HG02588 (cell line): ENCODE measurements at regions not wholly inside any gene's neighbourhood (a gene's known extent, or its start where the extent isn't known, plus 50 kb on each side); places are given as distances from the start of the nearest gene placed in this dataset.
"Not testable (repeated sequence)": the region's sequence is repeated elsewhere in the genome, so short reads cannot be mapped to it uniquely, and the experiment has no call there.

Experiments
- ATAC-seq: cut with Tn5 transposase; IDR thresholded peaks from one replicate; pipeline ENCODE4 v1.9.1; 2021; ENCODE audit warnings: mild to moderate bottlenecking, moderate library complexity; ENCODE audit not compliant: unreplicated experiment

- ATAC-seq, result no peak
Observed at GRCh38 chr4:125573368-125573767, 258.6 kb downstream of the FAT4 start.

GRCh38 chr4:125573786-125574185 lies 259.0 kb downstream of the FAT4 start:
- no peak for ATAC-seq

GRCh38 chr4:125582302-125582701 lies 267.5 kb downstream of the FAT4 start:
- ATAC-seq, result no peak

GRCh38 chr4:125590158-125590557 lies 275.4 kb downstream of the FAT4 start:
- no peak for ATAC-seq

- ATAC-seq, result no peak
Observed at GRCh38 chr4:125591290-125591689, 276.5 kb downstream of the FAT4 start.

GRCh38 chr4:125594056-125594602 lies 279.4 kb downstream of the FAT4 start:
- ATAC-seq, result no peak

- not testable (repeated sequence) for ATAC-seq
Observed at GRCh38 chr4:125605926-125606325, 291.2 kb downstream of the FAT4 start.

- ATAC-seq, result no peak
Observed at GRCh38 chr4:125620066-125620860, 305.5 kb downstream of the FAT4 start.

GRCh38 chr4:125624951-125625350 lies 310.2 kb downstream of the FAT4 start:
- no peak for ATAC-seq

GRCh38 chr4:125626946-125627345 lies 312.2 kb downstream of the FAT4 start:
- ATAC-seq, result no peak

GRCh38 chr4:125639182-125639621 lies 324.4 kb downstream of the FAT4 start:
- no peak for ATAC-seq

- ATAC-seq, result no peak
Observed at GRCh38 chr4:125641611-125642010, 326.9 kb downstream of the FAT4 start.

GRCh38 chr4:125642645-125643044 lies 327.9 kb downstream of the FAT4 start:
- no peak for ATAC-seq

- no peak for ATAC-seq
Observed at GRCh38 chr4:125649452-125649851, 334.7 kb downstream of the FAT4 start.

GRCh38 chr4:125650557-125650956 lies 335.8 kb downstream of the FAT4 start:
- no peak for ATAC-seq

GRCh38 chr4:125651707-125652357 lies 337.1 kb downstream of the FAT4 start:
- ATAC-seq, result not testable (repeated sequence)

- ATAC-seq, result no peak
Observed at GRCh38 chr4:125658773-125659172, 344.0 kb downstream of the FAT4 start.

GRCh38 chr4:125663896-125664767 lies 349.4 kb downstream of the FAT4 start:
- ATAC-seq, result no peak

- ATAC-seq, result no peak
Observed at GRCh38 chr4:125666635-125667034, 351.9 kb downstream of the FAT4 start.

- ATAC-seq, result no peak
Observed at GRCh38 chr4:125676156-125676555, 361.4 kb downstream of the FAT4 start.

GRCh38 chr4:125676583-125676982 lies 361.8 kb downstream of the FAT4 start:
- no peak for ATAC-seq
